KMS-11 (cell line): ENCODE measurements at regions not wholly inside any gene's neighbourhood (a gene's known extent, or its start where the extent isn't known, plus 50 kb on each side); places are given as distances from the start of the nearest gene placed in this dataset.

Source experiments
- H2AFZ ChIP-seq: fragments of 200-600 bp; sonication (generic); 2 replicates; pipeline ENCODE4 v1.6.1; 2016; ENCODE audit warnings: antibody characterized with exemption, mixed run types, low read depth
- H3K27ac ChIP-seq: fragments of 200-600 bp; sonication (generic); 2 replicates; pipeline ENCODE4 v1.6.1; 2016; ENCODE audit warnings: mild to moderate bottlenecking, mixed run types
- H3K27me3 ChIP-seq: fragments of 200-600 bp; sonication (generic); 2 replicates; pipeline ENCODE4 v1.6.1; 2017; ENCODE audit warnings: mild to moderate bottlenecking, low read depth, mixed run types, moderate library complexity; ENCODE audit not compliant: insufficient read depth
- H3K36me3 ChIP-seq: fragments of 200-600 bp; sonication (generic); 2 replicates; pipeline ENCODE4 v1.6.1; 2017; ENCODE audit warnings: mild to moderate bottlenecking, mixed run types; ENCODE audit not compliant: insufficient read depth
- H3K4me1 ChIP-seq: fragments of 200-600 bp; sonication (generic); 2 replicates; pipeline ENCODE4 v1.6.1; 2016; ENCODE audit warnings: mild to moderate bottlenecking, low read depth, mixed run types; ENCODE audit not compliant: poor library complexity, severe bottlenecking
- H3K4me2 ChIP-seq: fragments of 200-600 bp; sonication (generic); 2 replicates; pipeline ENCODE4 v1.7.0; 2016; ENCODE audit warnings: mild to moderate bottlenecking, mixed run types
- H3K4me3 ChIP-seq: fragments of 200-600 bp; sonication (generic); IDR thresholded peaks from 2 replicates; pipeline ENCODE4 v1.6.1; 2017; ENCODE audit warnings: low read depth, low read length, mixed read lengths; ENCODE audit not compliant: insufficient read depth
- H3K79me2 ChIP-seq: fragments of 200-600 bp; sonication (generic); 2 replicates; pipeline ENCODE4 v1.6.1; 2016; ENCODE audit warnings: low read depth, mixed run types; ENCODE audit not compliant: insufficient read depth
- H3K9ac ChIP-seq: fragments of 200-600 bp; sonication (generic); 2 replicates; pipeline ENCODE4 v1.6.1; 2016; ENCODE audit warnings: mild to moderate bottlenecking, mixed run types
- H4K20me1 ChIP-seq: fragments of 200-600 bp; sonication (generic); 2 replicates; pipeline ENCODE4 v1.6.1; 2016; ENCODE audit warnings: mild to moderate bottlenecking, mixed run types; ENCODE audit not compliant: insufficient read depth
- TF ChIP-seq, protein P1 (sequence below): fragments of 200-600 bp; sonication (generic); conservative IDR thresholded peaks from 2 replicates; pipeline ENCODE4 v1.6.1; 2017; ENCODE audit warnings: low read depth, mild to moderate bottlenecking, antibody characterized with exemption, low read length, moderate library complexity, mixed read lengths

DNA sequence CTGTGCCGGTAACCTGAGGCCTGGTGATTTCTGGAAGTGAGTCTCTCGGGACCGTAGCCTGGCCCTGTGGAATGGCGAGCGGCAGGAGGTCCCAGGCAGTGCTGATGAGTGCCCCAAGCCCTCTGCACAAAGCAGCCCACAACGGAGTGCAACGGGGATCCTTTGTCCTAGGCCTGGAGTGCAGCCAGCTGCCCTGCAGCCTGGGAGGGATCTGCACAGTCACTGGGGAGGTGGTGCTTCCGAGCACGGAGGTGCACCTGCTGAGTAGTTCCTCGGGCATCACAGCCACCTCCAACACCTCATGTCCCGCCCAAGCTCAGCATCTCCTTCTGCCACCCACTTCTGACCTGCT lies 162.8 kb upstream of the ZMIZ1 start:
- H3K27me3 ChIP-seq = no peaks in the 10 kb centered on the region
- H3K4me3 ChIP-seq = no peak overlapping the region
- no peak overlapping the region for H3K27ac ChIP-seq
- TF ChIP-seq, protein P1, sequence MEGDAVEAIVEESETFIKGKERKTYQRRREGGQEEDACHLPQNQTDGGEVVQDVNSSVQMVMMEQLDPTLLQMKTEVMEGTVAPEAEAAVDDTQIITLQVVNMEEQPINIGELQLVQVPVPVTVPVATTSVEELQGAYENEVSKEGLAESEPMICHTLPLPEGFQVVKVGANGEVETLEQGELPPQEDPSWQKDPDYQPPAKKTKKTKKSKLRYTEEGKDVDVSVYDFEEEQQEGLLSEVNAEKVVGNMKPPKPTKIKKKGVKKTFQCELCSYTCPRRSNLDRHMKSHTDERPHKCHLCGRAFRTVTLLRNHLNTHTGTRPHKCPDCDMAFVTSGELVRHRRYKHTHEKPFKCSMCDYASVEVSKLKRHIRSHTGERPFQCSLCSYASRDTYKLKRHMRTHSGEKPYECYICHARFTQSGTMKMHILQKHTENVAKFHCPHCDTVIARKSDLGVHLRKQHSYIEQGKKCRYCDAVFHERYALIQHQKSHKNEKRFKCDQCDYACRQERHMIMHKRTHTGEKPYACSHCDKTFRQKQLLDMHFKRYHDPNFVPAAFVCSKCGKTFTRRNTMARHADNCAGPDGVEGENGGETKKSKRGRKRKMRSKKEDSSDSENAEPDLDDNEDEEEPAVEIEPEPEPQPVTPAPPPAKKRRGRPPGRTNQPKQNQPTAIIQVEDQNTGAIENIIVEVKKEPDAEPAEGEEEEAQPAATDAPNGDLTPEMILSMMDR = no peak
- H4K20me1 ChIP-seq = no peaks in the 10 kb centered on the region
- H3K79me2 ChIP-seq = no peaks in the 10 kb centered on the region
- no peak overlapping the region for H3K4me2 ChIP-seq
- no peak overlapping the region for H2AFZ ChIP-seq
- H3K36me3 ChIP-seq = no peaks in the 10 kb centered on the region
- H3K4me1 ChIP-seq = no peaks in the 10 kb centered on the region
- no peak overlapping the region for H3K9ac ChIP-seq

DNA sequence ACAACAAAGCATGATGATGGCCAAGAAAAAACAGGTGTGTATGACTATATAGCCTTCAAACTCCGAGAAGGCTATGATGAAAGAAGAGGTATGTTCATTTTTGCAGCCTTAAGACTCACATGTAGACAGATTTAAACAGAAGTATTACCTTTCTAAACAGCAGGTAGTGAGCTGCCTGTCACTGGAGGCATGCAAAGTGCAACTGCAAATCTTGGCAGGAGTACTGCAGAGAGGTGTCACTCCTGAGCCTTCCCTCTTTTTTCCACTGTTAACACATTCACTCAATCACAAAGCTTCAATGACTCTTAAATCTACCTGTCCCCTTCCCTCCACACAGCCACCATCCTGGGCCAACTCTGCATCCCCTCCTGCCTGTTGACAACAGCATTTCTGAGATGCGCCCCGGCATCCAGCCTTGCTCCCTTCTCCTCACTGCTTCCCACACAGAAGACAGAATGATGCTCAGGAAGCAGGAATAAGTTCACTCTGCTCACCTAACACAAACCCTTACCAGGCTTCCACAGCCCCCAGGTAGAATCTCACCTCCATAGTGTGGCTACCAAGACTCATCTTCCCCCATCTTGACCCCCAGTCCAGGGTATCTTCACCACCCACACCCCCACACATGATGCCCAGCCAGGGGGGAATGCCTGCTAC lies 161.9 kb upstream of the ZMIZ1 start:
- no peak overlapping the region for H3K4me3 ChIP-seq
- no peaks in the 10 kb centered on the region for H3K36me3 ChIP-seq
- no peak overlapping the region for H3K4me2 ChIP-seq
- no peaks in the 10 kb centered on the region for H3K27me3 ChIP-seq
- H3K79me2 ChIP-seq = no peaks in the 10 kb centered on the region
- TF ChIP-seq, protein P1 = no peak
- H3K9ac ChIP-seq = no peak overlapping the region
- H3K27ac ChIP-seq = no peak overlapping the region
- no peaks in the 10 kb centered on the region for H3K4me1 ChIP-seq
- H2AFZ ChIP-seq = no peak overlapping the region
- H4K20me1 ChIP-seq = no peaks in the 10 kb centered on the region

DNA sequence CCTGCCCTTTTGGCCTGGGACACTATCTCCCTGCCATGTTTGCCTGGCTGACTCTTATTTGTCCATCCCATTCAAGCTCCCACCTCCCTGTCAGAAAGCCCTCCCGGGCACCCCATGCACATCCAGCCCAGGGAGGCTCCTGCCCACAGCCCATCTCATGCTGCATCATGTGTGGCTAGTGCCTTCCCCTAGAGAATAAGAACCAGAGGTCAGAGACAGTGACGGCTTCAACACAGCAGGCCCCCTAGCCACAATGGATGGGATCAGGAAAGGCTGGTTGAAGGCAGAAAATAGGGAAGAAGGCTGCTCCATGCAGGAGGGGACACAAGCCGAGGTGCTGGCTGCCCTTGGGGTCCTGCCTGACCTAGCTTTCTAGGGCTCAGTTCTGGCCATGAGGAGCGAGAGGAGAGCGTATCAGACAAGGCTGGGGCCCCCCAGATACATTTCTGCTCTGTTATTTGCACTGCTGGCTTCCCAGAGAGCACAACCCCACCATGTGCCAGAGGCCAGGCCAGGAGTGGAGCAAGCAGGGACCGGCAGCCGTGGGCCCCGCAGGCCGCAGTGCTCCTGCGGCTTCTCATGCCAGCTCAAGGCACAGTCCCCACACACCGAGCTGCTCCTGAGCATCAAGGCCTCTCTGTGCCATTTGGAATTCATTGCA lies 161.1 kb upstream of the ZMIZ1 start:
- Histone ChIP-seq H3K9ac (no peak overlapping the region), H3K36me3 (no peaks in the 10 kb centered on the region), H3K79me2 (no peaks in the 10 kb centered on the region), H3K27me3 (no peaks in the 10 kb centered on the region), H4K20me1 (no peaks in the 10 kb centered on the region), H3K4me2 (no peak overlapping the region), H2AFZ (no peak overlapping the region), H3K4me1 (no peaks in the 10 kb centered on the region), H3K4me3 (no peak overlapping the region), H3K27ac (no peak overlapping the region)
- TF ChIP-seq, protein P1 = no peak

DNA sequence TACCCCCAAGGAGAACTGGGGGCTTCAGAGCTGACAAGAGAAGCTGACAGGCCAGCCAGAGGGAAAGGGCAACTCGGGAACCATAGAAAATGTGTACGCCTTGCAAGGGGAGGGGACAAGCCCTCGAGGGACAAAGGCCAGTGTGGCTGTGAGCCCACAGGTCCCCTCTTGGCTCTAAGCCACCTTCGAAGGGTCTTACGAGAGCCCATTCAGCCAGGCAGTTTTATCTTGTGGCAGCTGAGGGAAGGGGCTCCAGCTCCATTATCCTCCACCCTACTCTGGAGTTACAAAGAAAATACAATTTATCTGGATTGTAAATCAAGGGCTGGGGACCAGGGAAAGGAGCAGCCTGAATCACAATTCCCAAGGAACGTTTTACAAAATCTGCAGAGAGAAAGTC lies 159.5 kb upstream of the ZMIZ1 start:
- Histone ChIP-seq H3K4me3 (no peak overlapping the region), H3K4me2 (no peak overlapping the region), H3K4me1 (no peaks in the 10 kb centered on the region), H3K27me3 (no peaks in the 10 kb centered on the region), H3K9ac (no peak overlapping the region), H3K79me2 (no peaks in the 10 kb centered on the region), H3K27ac (no peak overlapping the region), H4K20me1 (no peaks in the 10 kb centered on the region), H2AFZ (no peak overlapping the region), H3K36me3 (no peaks in the 10 kb centered on the region)
- TF ChIP-seq, protein P1 = no peak
